ENCODE measurements at regions not wholly inside any gene's neighbourhood (a gene's known extent, or its start where the extent isn't known, plus 50 kb on each side); places are given as distances from the start of the nearest gene placed in this dataset.

DNA sequence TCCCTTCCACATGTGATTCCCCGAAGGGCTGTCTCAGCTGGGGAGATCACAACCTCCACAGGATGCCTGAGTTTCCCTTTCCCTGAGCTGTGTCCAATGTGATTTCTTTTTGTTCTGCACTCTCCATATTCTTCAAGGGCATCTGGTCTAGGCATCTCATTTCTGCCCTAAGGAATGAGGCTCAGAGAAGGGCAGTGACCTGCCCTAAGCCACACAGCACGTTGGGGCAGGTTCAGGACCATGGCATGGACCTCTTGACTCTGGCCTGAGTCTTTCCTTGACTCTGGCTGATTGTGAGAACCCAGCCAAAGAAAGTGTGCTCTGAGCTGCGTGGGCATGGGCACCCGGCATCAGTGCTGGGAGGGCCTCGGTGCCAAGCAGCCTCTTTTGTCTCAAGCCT, 590.3 kb downstream of the PTPRU start:
- H3K27ac ChIP-seq = no peak overlapping the region
- TF ChIP-seq, protein P1, sequence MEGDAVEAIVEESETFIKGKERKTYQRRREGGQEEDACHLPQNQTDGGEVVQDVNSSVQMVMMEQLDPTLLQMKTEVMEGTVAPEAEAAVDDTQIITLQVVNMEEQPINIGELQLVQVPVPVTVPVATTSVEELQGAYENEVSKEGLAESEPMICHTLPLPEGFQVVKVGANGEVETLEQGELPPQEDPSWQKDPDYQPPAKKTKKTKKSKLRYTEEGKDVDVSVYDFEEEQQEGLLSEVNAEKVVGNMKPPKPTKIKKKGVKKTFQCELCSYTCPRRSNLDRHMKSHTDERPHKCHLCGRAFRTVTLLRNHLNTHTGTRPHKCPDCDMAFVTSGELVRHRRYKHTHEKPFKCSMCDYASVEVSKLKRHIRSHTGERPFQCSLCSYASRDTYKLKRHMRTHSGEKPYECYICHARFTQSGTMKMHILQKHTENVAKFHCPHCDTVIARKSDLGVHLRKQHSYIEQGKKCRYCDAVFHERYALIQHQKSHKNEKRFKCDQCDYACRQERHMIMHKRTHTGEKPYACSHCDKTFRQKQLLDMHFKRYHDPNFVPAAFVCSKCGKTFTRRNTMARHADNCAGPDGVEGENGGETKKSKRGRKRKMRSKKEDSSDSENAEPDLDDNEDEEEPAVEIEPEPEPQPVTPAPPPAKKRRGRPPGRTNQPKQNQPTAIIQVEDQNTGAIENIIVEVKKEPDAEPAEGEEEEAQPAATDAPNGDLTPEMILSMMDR (IDR thresholded peaks at IDR 0.05) = no peak
- TF ChIP-seq POLR2A (IDR thresholded peaks at IDR 0.05) (no peak), EP300 (IDR thresholded peaks at IDR 0.05) (no peak)
- no peaks in the 10 kb centered on the region for H3K4me1 ChIP-seq
- no peaks in the 10 kb centered on the region for H3K36me3 ChIP-seq
- no peaks in the 10 kb centered on the region for H3K9me3 ChIP-seq
- H3K27me3 ChIP-seq = no peaks in the 10 kb centered on the region
- WGBS, 2 donors = 55 to 69% methylated on average over 5 of the region's 5 CpGs
- no peak for DNase-seq (ENCODE audit: low spot score in 2 of 2)
- H3K4me3 ChIP-seq = no peak overlapping the region

GRCh38 chr1:29825941-29826415, 589.7 kb downstream of the PTPRU start:
- 84 to 86% methylated on average over 10 of the region's 10 CpGs for WGBS, 2 donors
- no peak for DNase-seq (ENCODE audit: low spot score in 2 of 2)
- no peaks in the 10 kb centered on the region for H3K4me1 ChIP-seq

GRCh38 chr1:29825274-29825940, 589.1 kb downstream of the PTPRU start:
- WGBS, 2 donors = 84 to 89% methylated on average over 15 of the region's 15 CpGs
- Histone ChIP-seq H3K9me3 (no peaks in the 10 kb centered on the region), H3K4me1 (no peaks in the 10 kb centered on the region), H3K36me3 (no peaks in the 10 kb centered on the region), H3K27ac (no peak overlapping the region), H3K4me3 (no peak overlapping the region), H3K27me3 (peaks cover 0 to 4% of the 10 kb centered on the region in 2 donors)
- TF ChIP-seq EP300 (IDR thresholded peaks at IDR 0.05) (no peak), POLR2A (IDR thresholded peaks at IDR 0.05) (no peak)
- TF ChIP-seq, protein P1 (IDR thresholded peaks at IDR 0.05) = no peak
- DNase-seq (ENCODE audit: low spot score in 2 of 2) = no peak

More at GRCh38 chr1:29825941-29826415, 589.7 kb downstream of the PTPRU start:
- Histone ChIP-seq H3K27me3 (peaks cover 0 to 2% of the 10 kb centered on the region in 2 donors), H3K27ac (no peak overlapping the region), H3K9me3 (no peaks in the 10 kb centered on the region), H3K4me3 (no peak overlapping the region), H3K36me3 (no peaks in the 10 kb centered on the region)
- TF ChIP-seq, protein P1 (IDR thresholded peaks at IDR 0.05) = no peak
- TF ChIP-seq POLR2A (IDR thresholded peaks at IDR 0.05) (no peak), EP300 (IDR thresholded peaks at IDR 0.05) (no peak)

DNA sequence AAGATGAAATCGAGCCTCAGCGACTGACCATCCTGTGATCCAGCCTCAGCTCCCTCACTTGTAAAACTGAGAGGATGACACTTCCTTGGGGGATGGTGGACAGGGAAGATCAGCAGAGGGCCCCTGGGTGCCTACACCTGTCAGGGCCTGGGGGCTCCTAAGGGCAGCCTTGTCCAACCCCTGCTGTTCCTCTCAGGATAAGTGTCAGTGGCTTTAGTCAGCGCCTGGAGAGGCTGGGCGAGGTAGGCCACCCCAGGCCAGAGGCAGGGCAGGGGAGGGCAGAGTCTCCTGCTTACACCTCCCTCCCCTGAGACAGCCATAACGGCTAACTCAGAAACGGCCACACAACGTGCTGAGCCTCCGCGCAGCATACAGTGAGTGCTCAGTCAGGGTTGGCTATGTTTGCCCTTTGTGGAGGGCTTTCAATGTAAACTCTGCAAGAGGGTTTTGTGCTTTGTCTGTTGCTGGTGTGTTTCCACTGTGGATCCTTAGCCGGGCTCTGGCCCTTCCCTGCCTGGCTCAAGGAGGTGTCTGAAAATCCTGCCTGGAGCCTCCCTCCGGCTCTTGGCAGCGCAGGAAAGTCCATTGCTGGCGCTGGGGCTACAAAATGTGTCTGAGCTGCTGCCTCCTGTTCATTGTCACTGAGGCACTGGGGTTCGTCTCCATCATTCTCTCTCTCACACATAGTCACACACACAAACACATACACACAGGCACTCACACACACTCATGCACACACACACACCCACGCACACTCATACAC, 588.4 kb downstream of the PTPRU start:
- Histone ChIP-seq H3K27me3 (peaks cover 0 to 4% of the 10 kb centered on the region in 2 donors), H3K4me3 (no peak overlapping the region), H3K9me3 (no peaks in the 10 kb centered on the region), H3K4me1 (no peaks in the 10 kb centered on the region), H3K36me3 (no peaks in the 10 kb centered on the region), H3K27ac (no peak overlapping the region)
- TF ChIP-seq, protein P1 (IDR thresholded peaks at IDR 0.05) = no peak
- TF ChIP-seq POLR2A (IDR thresholded peaks at IDR 0.05) (no peak), EP300 (IDR thresholded peaks at IDR 0.05) (no peak)
- no peak for DNase-seq (ENCODE audit: low spot score in 2 of 2)
- WGBS, 2 donors = 56 to 61% methylated on average over 8 to 10 of the region's 15 CpGs

DNA sequence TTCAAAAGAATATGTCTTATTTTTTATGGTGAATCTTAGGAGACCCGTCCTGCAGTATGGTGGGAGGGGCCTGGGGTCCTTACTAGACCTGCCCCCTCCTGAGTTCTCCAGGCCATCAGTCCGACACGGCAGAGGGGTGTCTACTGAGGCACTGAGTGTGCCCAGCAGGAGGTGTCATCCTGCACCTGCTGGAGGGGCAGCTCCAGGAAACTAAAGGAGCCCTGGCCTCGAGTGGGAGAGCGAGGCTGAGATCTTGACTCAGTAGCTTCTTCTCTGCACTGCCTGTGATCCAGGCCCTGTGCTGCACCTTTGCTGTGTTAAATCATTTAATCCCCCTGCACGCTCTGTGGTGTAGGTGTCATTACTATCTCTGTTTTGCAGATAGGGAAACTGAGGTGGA, 587.7 kb downstream of the PTPRU start:
- Histone ChIP-seq H3K36me3 (no peaks in the 10 kb centered on the region), H3K9me3 (peaks cover 0 to 6% (median 0%) of the 10 kb centered on the region in 4 donors), H3K27me3 (peaks cover 0 to 4% of the 10 kb centered on the region in 2 donors), H3K4me1 (no peaks in the 10 kb centered on the region), H3K4me3 (no peak overlapping the region), H3K27ac (no peak overlapping the region)
- 49 to 53% methylated on average over 6 of the region's 6 CpGs for WGBS, 2 donors
- DNase-seq (ENCODE audit: low spot score in 2 of 2) = no peak
- TF ChIP-seq, protein P1 (IDR thresholded peaks at IDR 0.05) = no peak
- TF ChIP-seq POLR2A (IDR thresholded peaks at IDR 0.05) (no peak), EP300 (IDR thresholded peaks at IDR 0.05) (no peak)
